Tibial artery (tissue), 4 donors: ENCODE measurements at regions not wholly inside any gene's neighbourhood (a gene's known extent, or its start where the extent isn't known, plus 50 kb on each side); places are given as distances from the start of the nearest gene placed in this dataset.

Source experiments
- DNase-seq, 2 donors: peaks; one replicate each; pipeline ENCODE4 v3.0.0-alpha.2; 2019
- H3K27ac ChIP-seq, 2 donors: fragments of 200-600 bp; sonication (generic) in 1 of 2; 1 replicate in 1 of 2; 2 replicates in 1 of 2; pipeline ENCODE4 v1.5.1; 2018 to 2019; ENCODE audit warnings: mild to moderate bottlenecking in 1 of 2
- H3K27me3 ChIP-seq, 2 donors: fragments of 200-600 bp; sonication (generic) in 1 of 2; one replicate each; pipeline versions ENCODE4 v1.5.1 to v1.6.0; 2016 to 2019
- H3K36me3 ChIP-seq, 3 donors: fragments of 200-600 bp; sonication (generic) in 2 of 3; one replicate each; pipeline ENCODE4 v1.5.1; 2016 to 2019; ENCODE audit warnings: mild to moderate bottlenecking in 2 of 3
- H3K4me1 ChIP-seq, 4 donors: fragments of 200-600 bp; sonication (generic) in 2 of 4; 1 replicate in 3 of 4; 2 replicates in 1 of 4; pipeline ENCODE4 v1.5.1; 2016 to 2019
- H3K4me3 ChIP-seq, 2 donors: fragments of 200-600 bp; sonication (generic) in 1 of 2; 1 replicate in 1 of 2; 2 replicates in 1 of 2; pipeline ENCODE4 v1.5.1; 2018 to 2019; ENCODE audit warnings: mild to moderate bottlenecking in 2 of 2
- H3K9me3 ChIP-seq, 3 donors: fragments of 200-600 bp; sonication (generic) in 1 of 3; one replicate each; pipeline ENCODE4 v1.5.1; 2016 to 2019
- intact Hi-C: fragments of 100-400 bp; cut with DNase I; formaldehyde crosslinking; loops from one replicate; pipeline ENCODE4 v1.15.0; 2023; ENCODE audit warnings: low total_unique reads
- TF ChIP-seq, protein P1 (sequence below), 2 experiments: fragments of 200-600 bp in 1 of 2; fragments of 450-650 bp in 1 of 2; IDR thresholded peaks; one replicate each; pipeline ENCODE4 v1.5.1; 2017 to 2019; ENCODE audit warnings: antibody characterized with exemption in 2 of 2, mild to moderate bottlenecking in 1 of 2, moderate library complexity in 1 of 2

DNA sequence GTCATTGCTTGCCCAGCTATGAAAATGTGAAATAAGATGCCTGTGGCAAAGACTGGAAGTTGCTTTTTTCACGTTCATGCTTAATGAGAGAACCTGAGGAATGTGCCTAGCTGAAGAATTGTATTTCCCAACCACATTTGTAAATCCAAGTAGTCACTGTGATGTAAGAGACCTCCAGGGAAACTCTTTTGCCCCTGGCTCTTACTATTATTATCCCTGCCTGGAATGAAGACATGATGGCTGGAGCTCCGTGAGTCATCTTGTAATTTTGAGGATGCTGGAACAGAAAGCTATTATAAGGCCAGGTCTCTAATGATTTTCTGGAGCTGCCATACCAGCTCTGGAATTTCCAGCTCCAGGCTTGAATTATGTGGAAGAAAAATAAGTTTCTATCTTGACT is 894.3 kb downstream of the DIAPH3 start:
- intact Hi-C loops, result no loop called here
- H3K4me1 ChIP-seq, result no peaks in the 10 kb centered on the region
- DNase-seq, result no peak
- H3K27me3 ChIP-seq, result no peaks in the 10 kb centered on the region
- H3K9me3 ChIP-seq, result no peaks in the 10 kb centered on the region
- H3K27ac ChIP-seq, result no peak overlapping the region
- TF ChIP-seq, protein P1, sequence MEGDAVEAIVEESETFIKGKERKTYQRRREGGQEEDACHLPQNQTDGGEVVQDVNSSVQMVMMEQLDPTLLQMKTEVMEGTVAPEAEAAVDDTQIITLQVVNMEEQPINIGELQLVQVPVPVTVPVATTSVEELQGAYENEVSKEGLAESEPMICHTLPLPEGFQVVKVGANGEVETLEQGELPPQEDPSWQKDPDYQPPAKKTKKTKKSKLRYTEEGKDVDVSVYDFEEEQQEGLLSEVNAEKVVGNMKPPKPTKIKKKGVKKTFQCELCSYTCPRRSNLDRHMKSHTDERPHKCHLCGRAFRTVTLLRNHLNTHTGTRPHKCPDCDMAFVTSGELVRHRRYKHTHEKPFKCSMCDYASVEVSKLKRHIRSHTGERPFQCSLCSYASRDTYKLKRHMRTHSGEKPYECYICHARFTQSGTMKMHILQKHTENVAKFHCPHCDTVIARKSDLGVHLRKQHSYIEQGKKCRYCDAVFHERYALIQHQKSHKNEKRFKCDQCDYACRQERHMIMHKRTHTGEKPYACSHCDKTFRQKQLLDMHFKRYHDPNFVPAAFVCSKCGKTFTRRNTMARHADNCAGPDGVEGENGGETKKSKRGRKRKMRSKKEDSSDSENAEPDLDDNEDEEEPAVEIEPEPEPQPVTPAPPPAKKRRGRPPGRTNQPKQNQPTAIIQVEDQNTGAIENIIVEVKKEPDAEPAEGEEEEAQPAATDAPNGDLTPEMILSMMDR (IDR thresholded peaks at IDR 0.05), result no peak
- H3K36me3 ChIP-seq, result no peaks in the 10 kb centered on the region
- no peak overlapping the region for H3K4me3 ChIP-seq

DNA sequence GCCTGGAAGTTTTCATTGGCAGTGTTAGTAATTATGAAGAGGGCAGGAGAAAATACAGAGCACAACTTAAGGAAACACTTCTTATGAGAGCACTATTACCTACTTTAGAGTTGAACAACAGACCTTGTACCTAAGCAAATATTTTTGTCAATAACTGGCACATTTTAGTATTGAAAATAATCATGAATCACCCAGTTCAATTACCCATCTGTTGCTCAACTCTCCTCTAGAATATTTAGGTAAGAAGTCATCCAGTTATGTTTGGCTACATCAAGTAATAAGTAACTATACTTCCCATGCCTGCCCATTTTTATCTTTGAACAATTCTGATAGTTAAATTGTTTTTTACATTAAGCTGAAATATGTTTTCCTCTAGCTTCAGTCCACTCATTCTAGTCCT is 893.4 kb downstream of the DIAPH3 start:
- TF ChIP-seq, protein P1 (IDR thresholded peaks at IDR 0.05), result no peak
- intact Hi-C loops, result no loop called here
- Histone ChIP-seq H3K9me3 (no peaks in the 10 kb centered on the region), H3K27ac (no peak overlapping the region), H3K27me3 (no peaks in the 10 kb centered on the region), H3K4me1 (no peaks in the 10 kb centered on the region), H3K4me3 (no peak overlapping the region), H3K36me3 (no peaks in the 10 kb centered on the region)
- DNase-seq, result no peak

DNA sequence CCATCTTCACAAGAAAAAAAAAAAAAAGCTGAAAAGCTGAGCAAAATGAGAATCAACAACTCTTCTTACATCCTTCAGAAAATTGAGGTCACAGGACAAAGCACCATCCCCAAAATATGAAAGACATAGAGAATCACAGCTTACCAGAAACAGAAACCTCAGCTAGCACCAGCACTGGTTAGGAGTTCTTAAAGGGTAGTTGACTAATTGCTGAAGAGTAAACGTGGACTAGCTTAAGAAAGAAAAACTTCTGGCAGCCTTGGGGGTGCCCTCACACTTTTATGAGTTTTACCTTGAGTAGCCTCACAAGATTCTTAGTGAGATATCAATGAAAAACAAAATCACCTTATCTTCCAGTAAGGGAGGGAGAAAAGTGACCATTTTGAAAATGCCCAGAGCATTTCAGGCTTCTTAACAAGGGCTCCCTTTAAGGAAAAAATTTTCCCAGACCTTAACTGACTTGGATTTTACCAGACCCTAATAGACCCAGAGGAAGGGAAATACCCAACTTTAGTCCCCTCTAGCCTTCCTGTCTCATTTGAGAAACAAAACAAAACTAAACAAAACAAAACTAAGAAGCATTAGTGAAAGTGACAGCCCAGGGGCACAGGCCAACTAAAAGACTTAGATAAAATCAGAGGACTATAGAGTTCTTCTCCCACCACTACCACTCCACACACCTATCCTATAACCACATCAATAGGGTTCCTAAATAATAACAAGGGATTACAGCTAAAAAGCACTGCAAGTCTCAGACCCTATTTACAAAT is 888.6 kb downstream of the DIAPH3 start:
- no peak overlapping the region for H3K27ac ChIP-seq
- H3K4me3 ChIP-seq, result no peak overlapping the region
- intact Hi-C loops, result no loop called here
- no peaks in the 10 kb centered on the region for H3K27me3 ChIP-seq
- H3K9me3 ChIP-seq, result no peaks in the 10 kb centered on the region
- no peaks in the 10 kb centered on the region for H3K36me3 ChIP-seq
- TF ChIP-seq, protein P1 (IDR thresholded peaks at IDR 0.05), result no peak
- no peaks in the 10 kb centered on the region for H3K4me1 ChIP-seq
- DNase-seq, result no peak

DNA sequence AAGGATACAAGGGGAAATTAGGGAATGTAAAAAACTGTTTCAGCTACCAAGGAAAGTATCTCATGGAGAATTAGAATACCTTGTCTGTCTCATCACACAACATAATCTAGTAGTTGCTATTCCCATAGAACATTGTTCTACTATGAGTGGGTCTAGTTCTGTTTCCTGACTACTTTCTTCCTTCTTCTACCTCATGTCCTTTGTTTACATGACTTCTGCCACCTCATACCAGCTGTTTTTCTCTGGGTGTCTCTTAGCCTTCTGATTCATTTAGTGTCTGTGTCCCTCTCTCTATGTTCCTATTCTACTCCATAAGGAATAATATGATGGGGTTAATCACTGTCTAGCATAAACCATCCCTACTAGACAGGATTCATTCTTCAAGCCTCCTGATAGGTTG is 887.3 kb downstream of the DIAPH3 start:
- TF ChIP-seq, protein P1 (IDR thresholded peaks at IDR 0.05), result no peak
- Histone ChIP-seq H3K27me3 (no peaks in the 10 kb centered on the region), H3K36me3 (no peaks in the 10 kb centered on the region), H3K27ac (no peak overlapping the region), H3K9me3 (no peaks in the 10 kb centered on the region), H3K4me3 (no peak overlapping the region), H3K4me1 (no peaks in the 10 kb centered on the region)
- DNase-seq, result no peak
- intact Hi-C loops, result no loop called here

DNA sequence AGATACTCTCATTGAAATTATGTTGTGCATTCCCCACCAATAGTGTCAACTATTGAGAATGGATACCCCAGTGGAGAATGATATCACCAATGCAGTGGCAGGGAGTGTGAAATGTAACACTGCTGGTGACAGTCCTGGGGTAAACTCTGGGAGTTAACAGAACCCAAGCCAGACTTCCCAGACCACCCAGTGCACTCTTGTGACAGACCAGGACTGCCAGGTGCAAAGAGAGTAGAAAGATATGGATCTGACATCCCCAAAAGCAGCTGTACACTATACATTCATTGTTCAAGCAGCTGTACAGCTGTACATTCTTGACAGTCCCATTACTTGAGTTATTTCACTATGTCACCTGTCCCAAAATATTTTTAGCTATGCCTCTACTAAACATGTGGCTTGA is 886.6 kb downstream of the DIAPH3 start:
- TF ChIP-seq, protein P1 (IDR thresholded peaks at IDR 0.05), result no peak
- H3K9me3 ChIP-seq, result no peaks in the 10 kb centered on the region
- no peaks in the 10 kb centered on the region for H3K36me3 ChIP-seq
- intact Hi-C loops, result no loop called here
- H3K4me3 ChIP-seq, result no peak overlapping the region
- no peak for DNase-seq
- no peaks in the 10 kb centered on the region for H3K4me1 ChIP-seq
- H3K27ac ChIP-seq, result no peak overlapping the region
- no peaks in the 10 kb centered on the region for H3K27me3 ChIP-seq
